SK-N-SH (cell line): ENCODE measurements at regions not wholly inside any gene's neighbourhood (a gene's known extent, or its start where the extent isn't known, plus 50 kb on each side); places are given as distances from the start of the nearest gene placed in this dataset.

Experiments used
- PBX3 ChIP-seq: IDR thresholded peaks from 2 replicates; pipeline ENCODE4; 2012
- POLR2AphosphoS5 ChIP-seq: IDR thresholded peaks from 2 replicates; pipeline ENCODE4 v1.6.1; 2012; ENCODE audit warnings: low read depth, low read length
- TAF1 ChIP-seq: IDR thresholded peaks from 2 replicates; pipeline ENCODE4 v1.6.1; 2012; ENCODE audit warnings: low read depth, mild to moderate bottlenecking, low read length, moderate library complexity, borderline replicate concordance
- TF ChIP-seq, protein P1 (sequence below): fragments of 200-600 bp; sonication (generic); IDR thresholded peaks from 2 replicates; pipeline ENCODE4 v1.6.1; 2017; ENCODE audit warnings: antibody characterized with exemption, mild to moderate bottlenecking, moderate library complexity
- TF ChIP-seq, protein P2 (sequence below): IDR thresholded peaks from 2 replicates; pipeline ENCODE4 v1.6.1; 2012; ENCODE audit warnings: mild to moderate bottlenecking, low read depth, low read length, moderate library complexity

- TF ChIP-seq, protein P1, sequence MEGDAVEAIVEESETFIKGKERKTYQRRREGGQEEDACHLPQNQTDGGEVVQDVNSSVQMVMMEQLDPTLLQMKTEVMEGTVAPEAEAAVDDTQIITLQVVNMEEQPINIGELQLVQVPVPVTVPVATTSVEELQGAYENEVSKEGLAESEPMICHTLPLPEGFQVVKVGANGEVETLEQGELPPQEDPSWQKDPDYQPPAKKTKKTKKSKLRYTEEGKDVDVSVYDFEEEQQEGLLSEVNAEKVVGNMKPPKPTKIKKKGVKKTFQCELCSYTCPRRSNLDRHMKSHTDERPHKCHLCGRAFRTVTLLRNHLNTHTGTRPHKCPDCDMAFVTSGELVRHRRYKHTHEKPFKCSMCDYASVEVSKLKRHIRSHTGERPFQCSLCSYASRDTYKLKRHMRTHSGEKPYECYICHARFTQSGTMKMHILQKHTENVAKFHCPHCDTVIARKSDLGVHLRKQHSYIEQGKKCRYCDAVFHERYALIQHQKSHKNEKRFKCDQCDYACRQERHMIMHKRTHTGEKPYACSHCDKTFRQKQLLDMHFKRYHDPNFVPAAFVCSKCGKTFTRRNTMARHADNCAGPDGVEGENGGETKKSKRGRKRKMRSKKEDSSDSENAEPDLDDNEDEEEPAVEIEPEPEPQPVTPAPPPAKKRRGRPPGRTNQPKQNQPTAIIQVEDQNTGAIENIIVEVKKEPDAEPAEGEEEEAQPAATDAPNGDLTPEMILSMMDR = no peak
- TF ChIP-seq POLR2AphosphoS5 = no peak
- TF ChIP-seq PBX3 = no peak
- no peak for TF ChIP-seq TAF1
- TF ChIP-seq, protein P2, sequence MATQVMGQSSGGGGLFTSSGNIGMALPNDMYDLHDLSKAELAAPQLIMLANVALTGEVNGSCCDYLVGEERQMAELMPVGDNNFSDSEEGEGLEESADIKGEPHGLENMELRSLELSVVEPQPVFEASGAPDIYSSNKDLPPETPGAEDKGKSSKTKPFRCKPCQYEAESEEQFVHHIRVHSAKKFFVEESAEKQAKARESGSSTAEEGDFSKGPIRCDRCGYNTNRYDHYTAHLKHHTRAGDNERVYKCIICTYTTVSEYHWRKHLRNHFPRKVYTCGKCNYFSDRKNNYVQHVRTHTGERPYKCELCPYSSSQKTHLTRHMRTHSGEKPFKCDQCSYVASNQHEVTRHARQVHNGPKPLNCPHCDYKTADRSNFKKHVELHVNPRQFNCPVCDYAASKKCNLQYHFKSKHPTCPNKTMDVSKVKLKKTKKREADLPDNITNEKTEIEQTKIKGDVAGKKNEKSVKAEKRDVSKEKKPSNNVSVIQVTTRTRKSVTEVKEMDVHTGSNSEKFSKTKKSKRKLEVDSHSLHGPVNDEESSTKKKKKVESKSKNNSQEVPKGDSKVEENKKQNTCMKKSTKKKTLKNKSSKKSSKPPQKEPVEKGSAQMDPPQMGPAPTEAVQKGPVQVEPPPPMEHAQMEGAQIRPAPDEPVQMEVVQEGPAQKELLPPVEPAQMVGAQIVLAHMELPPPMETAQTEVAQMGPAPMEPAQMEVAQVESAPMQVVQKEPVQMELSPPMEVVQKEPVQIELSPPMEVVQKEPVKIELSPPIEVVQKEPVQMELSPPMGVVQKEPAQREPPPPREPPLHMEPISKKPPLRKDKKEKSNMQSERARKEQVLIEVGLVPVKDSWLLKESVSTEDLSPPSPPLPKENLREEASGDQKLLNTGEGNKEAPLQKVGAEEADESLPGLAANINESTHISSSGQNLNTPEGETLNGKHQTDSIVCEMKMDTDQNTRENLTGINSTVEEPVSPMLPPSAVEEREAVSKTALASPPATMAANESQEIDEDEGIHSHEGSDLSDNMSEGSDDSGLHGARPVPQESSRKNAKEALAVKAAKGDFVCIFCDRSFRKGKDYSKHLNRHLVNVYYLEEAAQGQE = no peak
Observed at GRCh38 chr12:76964784-76965571, 86.2 kb upstream of the CSRP2 start.
